Smooth muscle cell (in vitro differentiated cells): ENCODE measurements at regions not wholly inside any gene's neighbourhood (a gene's known extent, or its start where the extent isn't known, plus 50 kb on each side); places are given as distances from the start of the nearest gene placed in this dataset.

Source experiments
- DNase-seq: peaks from one replicate; lab custom pipeline; 2025; ENCODE audit not compliant: unreplicated experiment; lab: John Stamatoyannopoulos, UW
- H2AFZ ChIP-seq: fragments of 200-600 bp; sonication (generic); 2 replicates; pipeline ENCODE4 v1.6.0; 2016; ENCODE audit warnings: antibody characterized with exemption, low read depth, mild to moderate bottlenecking
- H3F3A ChIP-seq: fragments of 200-600 bp; sonication (generic); 2 replicates; pipeline ENCODE4 v1.6.0; 2017; ENCODE audit warnings: antibody characterized with exemption, low read depth
- H3K27ac ChIP-seq: fragments of 200-600 bp; sonication (generic); 2 replicates; pipeline ENCODE4 v1.5.1; 2016; ENCODE audit warnings: low read depth, mild to moderate bottlenecking
- H3K27me3 ChIP-seq: fragments of 200-600 bp; sonication (generic); 2 replicates; pipeline ENCODE4 v1.6.1; 2016; ENCODE audit warnings: low read depth, mild to moderate bottlenecking
- H3K36me3 ChIP-seq: fragments of 200-600 bp; sonication (generic); 2 replicates; pipeline ENCODE4 v1.5.1; 2016; ENCODE audit warnings: low read depth
- H3K4me1 ChIP-seq: fragments of 200-600 bp; sonication (generic); 2 replicates; pipeline ENCODE4 v1.5.1; 2016; ENCODE audit warnings: low read depth
- H3K4me2 ChIP-seq: fragments of 200-600 bp; sonication (generic); 2 replicates; pipeline ENCODE4 v1.6.0; 2016; ENCODE audit warnings: mild to moderate bottlenecking
- H3K4me3 ChIP-seq: fragments of 200-600 bp; sonication (generic); 2 replicates; pipeline ENCODE4 v1.5.1; 2016; ENCODE audit warnings: mild to moderate bottlenecking
- H3K79me2 ChIP-seq: fragments of 200-600 bp; sonication (generic); 2 replicates; pipeline ENCODE4 v1.6.0; 2016; ENCODE audit warnings: low read depth, mild to moderate bottlenecking
- H3K9ac ChIP-seq: fragments of 200-600 bp; sonication (generic); 2 replicates; pipeline ENCODE4 v1.6.0; 2016; ENCODE audit warnings: low read depth
- H3K9me3 ChIP-seq: fragments of 200-600 bp; sonication (generic); replicated peaks from 2 replicates; pipeline ENCODE4 v1.5.1; 2016; ENCODE audit warnings: low read depth
- H4K20me1 ChIP-seq: fragments of 200-600 bp; sonication (generic); 2 replicates; pipeline ENCODE4 v1.6.0; 2016; ENCODE audit warnings: low read depth
- WGBS: methylation state at CpG from one replicate; pipeline ENCODE4 v1.1.7; 2016; ENCODE audit warnings: low lambda C conversion rate; 5-methylcytosine and 5-hydroxymethylcytosine counted together
- TF ChIP-seq, protein P1 (sequence below): fragments of 200-600 bp; sonication (generic); IDR thresholded peaks from 2 replicates; pipeline ENCODE4 v1.5.1; 2017; ENCODE audit warnings: borderline replicate concordance, mild to moderate bottlenecking, antibody characterized with exemption; ENCODE audit not compliant: insufficient read depth, poor library complexity, severe bottlenecking

DNA sequence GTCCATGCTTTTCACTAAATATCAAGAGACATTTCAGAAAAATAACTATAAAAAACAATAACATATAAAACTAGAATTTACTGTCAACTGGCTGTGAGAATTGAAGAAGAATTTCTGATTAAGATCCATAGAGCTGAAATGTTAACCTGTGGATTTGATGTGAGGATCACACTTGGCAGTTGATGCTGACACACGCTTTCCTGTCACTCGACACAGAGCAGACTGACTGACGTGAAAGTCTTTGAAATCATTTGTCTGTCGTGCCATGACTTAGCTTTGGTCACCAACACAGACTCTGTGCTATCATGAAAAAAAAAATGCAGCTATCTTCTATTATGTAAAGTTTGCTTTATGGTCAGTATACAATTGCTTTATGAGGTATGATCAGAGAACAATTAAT is 706.0 kb upstream of the ZP4 start:
- Histone ChIP-seq H3K4me2 (no peak overlapping the region), H3K27me3 (no peaks in the 10 kb centered on the region), H3K36me3 (no peaks in the 10 kb centered on the region), H3K9ac (no peak overlapping the region), H4K20me1 (no peaks in the 10 kb centered on the region), H3K4me3 (no peak overlapping the region), H3K27ac (no peak overlapping the region), H3F3A (no peaks in the 10 kb centered on the region), H3K9me3 (no peaks in the 10 kb centered on the region), H2AFZ (no peak overlapping the region), H3K79me2 (no peaks in the 10 kb centered on the region), H3K4me1 (no peaks in the 10 kb centered on the region)
- 79% methylated on average over 4 of the region's 4 CpGs for WGBS
- no peak for DNase-seq
- TF ChIP-seq, protein P1, sequence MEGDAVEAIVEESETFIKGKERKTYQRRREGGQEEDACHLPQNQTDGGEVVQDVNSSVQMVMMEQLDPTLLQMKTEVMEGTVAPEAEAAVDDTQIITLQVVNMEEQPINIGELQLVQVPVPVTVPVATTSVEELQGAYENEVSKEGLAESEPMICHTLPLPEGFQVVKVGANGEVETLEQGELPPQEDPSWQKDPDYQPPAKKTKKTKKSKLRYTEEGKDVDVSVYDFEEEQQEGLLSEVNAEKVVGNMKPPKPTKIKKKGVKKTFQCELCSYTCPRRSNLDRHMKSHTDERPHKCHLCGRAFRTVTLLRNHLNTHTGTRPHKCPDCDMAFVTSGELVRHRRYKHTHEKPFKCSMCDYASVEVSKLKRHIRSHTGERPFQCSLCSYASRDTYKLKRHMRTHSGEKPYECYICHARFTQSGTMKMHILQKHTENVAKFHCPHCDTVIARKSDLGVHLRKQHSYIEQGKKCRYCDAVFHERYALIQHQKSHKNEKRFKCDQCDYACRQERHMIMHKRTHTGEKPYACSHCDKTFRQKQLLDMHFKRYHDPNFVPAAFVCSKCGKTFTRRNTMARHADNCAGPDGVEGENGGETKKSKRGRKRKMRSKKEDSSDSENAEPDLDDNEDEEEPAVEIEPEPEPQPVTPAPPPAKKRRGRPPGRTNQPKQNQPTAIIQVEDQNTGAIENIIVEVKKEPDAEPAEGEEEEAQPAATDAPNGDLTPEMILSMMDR = no peak

DNA sequence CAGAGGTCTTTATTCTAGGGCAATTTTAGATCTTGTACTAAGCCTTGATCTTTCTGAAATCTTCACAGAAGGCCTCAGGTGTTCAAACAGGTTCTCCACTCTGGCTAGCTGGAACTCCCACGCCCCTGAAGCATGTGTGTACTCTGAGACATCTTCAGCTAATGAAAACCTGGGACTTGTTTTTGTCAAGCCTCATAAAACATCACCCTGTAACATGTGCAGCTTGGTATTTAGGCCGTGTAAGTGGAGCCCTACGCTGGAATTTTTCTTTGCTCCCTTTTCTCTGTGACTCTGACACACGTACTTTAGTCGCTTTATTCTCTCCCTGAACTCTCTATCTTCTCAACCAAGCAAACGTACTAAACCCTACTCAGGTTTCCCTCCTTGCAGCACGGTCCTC is 701.9 kb upstream of the ZP4 start:
- Histone ChIP-seq H3K9ac (no peak overlapping the region), H3K4me3 (no peak overlapping the region), H3K27ac (no peak overlapping the region), H2AFZ (no peak overlapping the region), H3K79me2 (no peaks in the 10 kb centered on the region), H3K36me3 (no peaks in the 10 kb centered on the region), H3K4me2 (no peak overlapping the region), H3K9me3 (no peaks in the 10 kb centered on the region), H4K20me1 (no peaks in the 10 kb centered on the region), H3F3A (no peaks in the 10 kb centered on the region), H3K27me3 (no peaks in the 10 kb centered on the region), H3K4me1 (no peaks in the 10 kb centered on the region)
- DNase-seq = no peak
- TF ChIP-seq, protein P1 = no peak
- 81% methylated on average over 7 of the region's 7 CpGs for WGBS

DNA sequence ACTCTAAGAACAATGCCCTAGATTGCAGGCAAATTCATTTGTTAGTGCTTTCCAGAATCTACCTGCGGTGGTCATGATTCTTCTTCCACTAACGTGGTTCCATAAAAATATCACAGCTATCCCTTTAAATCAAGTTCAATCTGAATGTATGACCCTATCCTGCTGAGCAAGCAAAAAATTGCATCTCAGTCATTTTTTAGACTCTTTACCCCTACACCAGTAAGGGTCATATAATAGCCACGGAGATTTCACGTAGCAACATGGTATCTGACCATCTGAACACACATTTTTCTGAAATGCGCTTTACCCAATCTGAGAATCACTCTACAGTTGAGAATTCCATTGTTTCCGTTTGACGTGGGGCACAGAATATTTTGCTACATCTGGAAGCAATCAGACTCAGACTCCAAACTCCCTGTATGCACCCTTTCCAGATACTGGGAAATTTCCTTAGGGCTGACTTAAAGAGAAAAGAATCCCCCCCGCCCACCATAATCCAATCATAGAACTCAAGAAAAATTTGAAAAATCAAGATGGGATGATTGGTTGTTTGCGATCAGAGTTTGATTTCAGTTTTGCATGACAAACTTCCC is 699.2 kb upstream of the ZP4 start:
- Histone ChIP-seq H3K27me3 (no peaks in the 10 kb centered on the region), H3K9me3 (no peaks in the 10 kb centered on the region), H3K27ac (no peak overlapping the region), H3K36me3 (no peaks in the 10 kb centered on the region), H3K9ac (no peak overlapping the region), H2AFZ (no peak overlapping the region), H3F3A (no peaks in the 10 kb centered on the region), H3K4me2 (no peak overlapping the region), H3K79me2 (no peaks in the 10 kb centered on the region), H3K4me3 (no peak overlapping the region), H3K4me1 (no peaks in the 10 kb centered on the region), H4K20me1 (no peaks in the 10 kb centered on the region)
- DNase-seq = no peak
- whole genome bisulfite sequencing = 72% methylated on average over 9 of the region's 9 CpGs
- TF ChIP-seq, protein P1 = no peak

DNA sequence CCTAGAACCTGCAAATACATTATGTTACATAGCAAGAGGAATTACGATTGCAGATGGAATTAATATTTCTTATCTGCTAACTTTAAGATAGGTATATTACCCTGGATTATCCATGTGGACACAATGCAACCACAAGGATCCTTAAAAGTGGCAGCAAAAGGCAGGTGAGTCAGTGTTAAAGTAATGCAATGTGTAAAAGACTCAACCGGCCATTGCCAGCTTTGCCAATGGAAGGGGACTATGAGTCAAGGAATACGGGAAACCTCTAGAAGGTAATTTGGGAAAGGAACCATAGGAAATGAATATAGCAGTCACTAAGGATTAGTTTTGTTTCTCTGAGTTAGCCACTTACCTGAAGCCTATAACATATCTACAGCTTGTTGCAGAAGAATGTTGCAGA is 692.1 kb upstream of the ZP4 start:
- Histone ChIP-seq H3K9me3 (no peaks in the 10 kb centered on the region), H3K27ac (no peak overlapping the region), H3K36me3 (no peaks in the 10 kb centered on the region), H3K4me1 (no peaks in the 10 kb centered on the region), H3K4me2 (no peak overlapping the region), H3K4me3 (no peak overlapping the region), H3F3A (no peaks in the 10 kb centered on the region), H3K9ac (no peak overlapping the region), H2AFZ (no peak overlapping the region), H4K20me1 (no peaks in the 10 kb centered on the region), H3K79me2 (no peaks in the 10 kb centered on the region), H3K27me3 (no peaks in the 10 kb centered on the region)
- TF ChIP-seq, protein P1 = no peak
- no peak for DNase-seq
- 82% methylated on average over 3 of the region's 3 CpGs for WGBS
